Liver (tissue), 9 donors: ENCODE measurements at regions not wholly inside any gene's neighbourhood (a gene's known extent, or its start where the extent isn't known, plus 50 kb on each side); places are given as distances from the start of the nearest gene placed in this dataset. TPM values are rescaled to one million over a fixed set of nuclear protein-coding genes. Genes with fewer than 3 reads are reported as not detected.

Experiments used
- DNase-seq: peaks from one replicate; pipeline ENCODE4 v3.0.0-alpha.2; 2017; ENCODE audit warnings: low spot score
- H3K27ac ChIP-seq, 2 donors: one replicate each; pipeline ENCODE4 v1.7.0; 2013; ENCODE audit warnings: inconsistent platforms in 2 of 2, low read length in 2 of 2, control low read depth in 1 of 2, low read depth in 1 of 2, mild to moderate bottlenecking in 1 of 2
- H3K27me3 ChIP-seq, 4 donors: one replicate each; pipeline versions ENCODE4 v1.6.1 to v1.7.0; 2013; ENCODE audit warnings: low read length in 3 of 4, inconsistent platforms in 1 of 4, mild to moderate bottlenecking in 1 of 4, moderate library complexity in 1 of 4; ENCODE audit not compliant: control insufficient read depth in 4 of 4, insufficient read depth in 4 of 4
- H3K36me3 ChIP-seq, 4 donors: one replicate each; pipeline versions ENCODE4 v1.6.1 to v1.7.0; 2013; ENCODE audit warnings: low read length in 3 of 4, mild to moderate bottlenecking in 3 of 4, low read depth in 1 of 4, moderate library complexity in 1 of 4; ENCODE audit not compliant: control insufficient read depth in 4 of 4, insufficient read depth in 3 of 4
- H3K4me1 ChIP-seq, 4 donors: one replicate each; pipeline versions ENCODE4 v1.6.1 to v1.7.0; 2013; ENCODE audit warnings: low read length in 3 of 4, mild to moderate bottlenecking in 3 of 4, moderate library complexity in 1 of 4; ENCODE audit not compliant: control insufficient read depth in 4 of 4, insufficient read depth in 4 of 4
- H3K4me3 ChIP-seq, 3 donors: one replicate each; pipeline versions ENCODE4 v1.6.1 to v1.7.0; 2013; ENCODE audit warnings: low read length in 3 of 3, control low read depth in 1 of 3, low read depth in 1 of 3, mild to moderate bottlenecking in 1 of 3
- H3K9ac ChIP-seq, 2 donors: one replicate each; pipeline ENCODE4 v1.7.0; 2013; ENCODE audit warnings: low read length in 2 of 2, mild to moderate bottlenecking in 2 of 2, moderate library complexity in 2 of 2, control low read depth in 1 of 2, low read depth in 1 of 2
- H3K9me3 ChIP-seq, 4 donors: one replicate each; pipeline versions ENCODE4 v1.6.1 to v1.7.0; 2013; ENCODE audit warnings: low read length in 3 of 4; ENCODE audit not compliant: control insufficient read depth in 4 of 4
- EGR1 ChIP-seq, 2 donors: IDR thresholded peaks; 2 replicates each; pipeline ENCODE4 v1.6.1; 2016 to 2018; ENCODE audit warnings: antibody characterized with exemption in 2 of 2, low read depth in 2 of 2
- FOXA2 ChIP-seq: IDR thresholded peaks from 2 replicates; pipeline ENCODE4 v1.6.1; 2016; ENCODE audit warnings: antibody characterized with exemption
- HNF4A ChIP-seq, 2 donors: conservative IDR thresholded peaks; 2 replicates each; pipeline ENCODE4 v1.6.1; 2016; ENCODE audit warnings: antibody characterized with exemption in 2 of 2, mild to moderate bottlenecking in 2 of 2
- HNF4G ChIP-seq: IDR thresholded peaks from 2 replicates; pipeline ENCODE4 v1.6.1; 2016; ENCODE audit warnings: antibody characterized with exemption
- JUND ChIP-seq, 2 donors: IDR thresholded peaks; 2 replicates each; pipeline ENCODE4 v1.6.1; 2016; ENCODE audit warnings: antibody characterized with exemption in 2 of 2
- RXRA ChIP-seq, 2 donors: IDR thresholded peaks; 2 replicates each; pipeline ENCODE4 v1.6.1; 2017 to 2018; ENCODE audit warnings: antibody characterized with exemption in 2 of 2, mild to moderate bottlenecking in 1 of 2
- SP1 ChIP-seq: IDR thresholded peaks from 2 replicates; pipeline ENCODE4 v1.6.1; 2018; ENCODE audit warnings: antibody characterized with exemption, mild to moderate bottlenecking
- TAF1 ChIP-seq: conservative IDR thresholded peaks from 2 replicates; pipeline ENCODE4 v1.6.1; 2016; ENCODE audit warnings: antibody characterized with exemption, mild to moderate bottlenecking
- YY1 ChIP-seq: IDR thresholded peaks from 2 replicates; pipeline ENCODE4 v1.6.1; 2016; ENCODE audit warnings: antibody characterized with exemption, mild to moderate bottlenecking
- WGBS: extraction: QIAGEN DNeasy Blood & Tissue Kit; methylation state at CpG from one replicate; pipeline ENCODE4 v1.1.7; 2013; 5-methylcytosine and 5-hydroxymethylcytosine counted together
- small RNA-seq: library from RNA; depleted of rRNA; stranded (forward); fragments of <200 nt; gene quantifications from one replicate; pipeline ENCODE3, GENCODE V24; 2014
- TF ChIP-seq, protein P1 (sequence below): IDR thresholded peaks from 2 replicates; pipeline ENCODE4 v1.6.1; 2016; ENCODE audit warnings: antibody characterized with exemption
- TF ChIP-seq, protein P2 (sequence below): IDR thresholded peaks from 2 replicates; pipeline ENCODE4 v1.6.1; 2016; ENCODE audit warnings: antibody characterized with exemption
- TF ChIP-seq, protein P3 (sequence below): IDR thresholded peaks from 2 replicates; pipeline ENCODE4 v1.6.1; 2016; ENCODE audit warnings: antibody characterized with exemption, mild to moderate bottlenecking
- TF ChIP-seq, protein P4 (sequence below): fragments of 150-350 bp; IDR thresholded peaks from 2 replicates; pipeline ENCODE4 v1.5.1; 2017; ENCODE audit warnings: improper control_type of control experiment, low read depth, low read length; ENCODE audit not compliant: missing input control
- TF ChIP-seq, protein P5 (sequence below): IDR thresholded peaks from 2 replicates; pipeline ENCODE4 v1.6.1; 2016; ENCODE audit warnings: antibody characterized with exemption
- donor health status: healthy.
- donor health status: healthy.
- donor health status: healthy.
- donor health status: healthy.
- donor health status: healthy.

DNA sequence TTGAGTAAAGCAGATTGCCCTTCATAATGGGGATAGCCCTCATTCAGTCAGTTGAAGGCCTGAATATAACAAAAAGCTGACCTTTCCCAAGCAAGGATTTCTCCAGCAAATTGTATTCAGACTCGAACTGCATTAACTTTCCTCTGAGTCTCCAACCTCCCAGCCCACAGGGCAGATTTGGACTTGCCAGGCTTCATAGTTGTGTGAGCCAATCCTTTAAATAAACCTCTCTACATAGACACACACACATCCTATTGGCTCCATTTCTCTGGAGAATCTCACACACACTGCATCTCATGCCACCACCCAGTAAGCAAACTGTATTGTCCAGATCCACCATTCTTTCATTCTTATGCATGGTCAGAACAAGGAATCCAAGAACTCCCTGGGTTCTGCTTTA lies 225.1 kb downstream of the MPDZ start:
- no peak for DNase-seq
- no peaks in the 10 kb centered on the region for H3K27me3 ChIP-seq
- no peaks in the 10 kb centered on the region for H3K9me3 ChIP-seq
- H3K9ac ChIP-seq, result no peak overlapping the region
- WGBS, result 80% methylated on average over 1 of the region's 1 CpG
- no peak overlapping the region for H3K27ac ChIP-seq
- no peak overlapping the region for H3K4me3 ChIP-seq
- no peaks in the 10 kb centered on the region for H3K36me3 ChIP-seq
- no peaks in the 10 kb centered on the region for H3K4me1 ChIP-seq
- TF ChIP-seq, protein P1, sequence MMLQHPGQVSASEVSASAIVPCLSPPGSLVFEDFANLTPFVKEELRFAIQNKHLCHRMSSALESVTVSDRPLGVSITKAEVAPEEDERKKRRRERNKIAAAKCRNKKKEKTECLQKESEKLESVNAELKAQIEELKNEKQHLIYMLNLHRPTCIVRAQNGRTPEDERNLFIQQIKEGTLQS, result no peak
- TF ChIP-seq TAF1 (no peak), SP1 (no peak), YY1 (no peak), FOXA2 (no peak), JUND (IDR thresholded peaks at IDR 0.05) (no peak), RXRA (IDR thresholded peaks at IDR 0.05) (no peak), HNF4G (no peak), EGR1 (IDR thresholded peaks at IDR 0.05; ENCODE audit: low read depth in 2 of 2) (no peak), HNF4A (conservative IDR thresholded peaks at IDR 0.05) (no peak)
- TF ChIP-seq, protein P2, sequence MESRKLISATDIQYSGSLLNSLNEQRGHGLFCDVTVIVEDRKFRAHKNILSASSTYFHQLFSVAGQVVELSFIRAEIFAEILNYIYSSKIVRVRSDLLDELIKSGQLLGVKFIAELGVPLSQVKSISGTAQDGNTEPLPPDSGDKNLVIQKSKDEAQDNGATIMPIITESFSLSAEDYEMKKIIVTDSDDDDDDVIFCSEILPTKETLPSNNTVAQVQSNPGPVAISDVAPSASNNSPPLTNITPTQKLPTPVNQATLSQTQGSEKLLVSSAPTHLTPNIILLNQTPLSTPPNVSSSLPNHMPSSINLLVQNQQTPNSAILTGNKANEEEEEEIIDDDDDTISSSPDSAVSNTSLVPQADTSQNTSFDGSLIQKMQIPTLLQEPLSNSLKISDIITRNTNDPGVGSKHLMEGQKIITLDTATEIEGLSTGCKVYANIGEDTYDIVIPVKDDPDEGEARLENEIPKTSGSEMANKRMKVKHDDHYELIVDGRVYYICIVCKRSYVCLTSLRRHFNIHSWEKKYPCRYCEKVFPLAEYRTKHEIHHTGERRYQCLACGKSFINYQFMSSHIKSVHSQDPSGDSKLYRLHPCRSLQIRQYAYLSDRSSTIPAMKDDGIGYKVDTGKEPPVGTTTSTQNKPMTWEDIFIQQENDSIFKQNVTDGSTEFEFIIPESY, result no peak
- TF ChIP-seq, protein P3, sequence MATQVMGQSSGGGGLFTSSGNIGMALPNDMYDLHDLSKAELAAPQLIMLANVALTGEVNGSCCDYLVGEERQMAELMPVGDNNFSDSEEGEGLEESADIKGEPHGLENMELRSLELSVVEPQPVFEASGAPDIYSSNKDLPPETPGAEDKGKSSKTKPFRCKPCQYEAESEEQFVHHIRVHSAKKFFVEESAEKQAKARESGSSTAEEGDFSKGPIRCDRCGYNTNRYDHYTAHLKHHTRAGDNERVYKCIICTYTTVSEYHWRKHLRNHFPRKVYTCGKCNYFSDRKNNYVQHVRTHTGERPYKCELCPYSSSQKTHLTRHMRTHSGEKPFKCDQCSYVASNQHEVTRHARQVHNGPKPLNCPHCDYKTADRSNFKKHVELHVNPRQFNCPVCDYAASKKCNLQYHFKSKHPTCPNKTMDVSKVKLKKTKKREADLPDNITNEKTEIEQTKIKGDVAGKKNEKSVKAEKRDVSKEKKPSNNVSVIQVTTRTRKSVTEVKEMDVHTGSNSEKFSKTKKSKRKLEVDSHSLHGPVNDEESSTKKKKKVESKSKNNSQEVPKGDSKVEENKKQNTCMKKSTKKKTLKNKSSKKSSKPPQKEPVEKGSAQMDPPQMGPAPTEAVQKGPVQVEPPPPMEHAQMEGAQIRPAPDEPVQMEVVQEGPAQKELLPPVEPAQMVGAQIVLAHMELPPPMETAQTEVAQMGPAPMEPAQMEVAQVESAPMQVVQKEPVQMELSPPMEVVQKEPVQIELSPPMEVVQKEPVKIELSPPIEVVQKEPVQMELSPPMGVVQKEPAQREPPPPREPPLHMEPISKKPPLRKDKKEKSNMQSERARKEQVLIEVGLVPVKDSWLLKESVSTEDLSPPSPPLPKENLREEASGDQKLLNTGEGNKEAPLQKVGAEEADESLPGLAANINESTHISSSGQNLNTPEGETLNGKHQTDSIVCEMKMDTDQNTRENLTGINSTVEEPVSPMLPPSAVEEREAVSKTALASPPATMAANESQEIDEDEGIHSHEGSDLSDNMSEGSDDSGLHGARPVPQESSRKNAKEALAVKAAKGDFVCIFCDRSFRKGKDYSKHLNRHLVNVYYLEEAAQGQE, result no peak
- TF ChIP-seq, protein P4, sequence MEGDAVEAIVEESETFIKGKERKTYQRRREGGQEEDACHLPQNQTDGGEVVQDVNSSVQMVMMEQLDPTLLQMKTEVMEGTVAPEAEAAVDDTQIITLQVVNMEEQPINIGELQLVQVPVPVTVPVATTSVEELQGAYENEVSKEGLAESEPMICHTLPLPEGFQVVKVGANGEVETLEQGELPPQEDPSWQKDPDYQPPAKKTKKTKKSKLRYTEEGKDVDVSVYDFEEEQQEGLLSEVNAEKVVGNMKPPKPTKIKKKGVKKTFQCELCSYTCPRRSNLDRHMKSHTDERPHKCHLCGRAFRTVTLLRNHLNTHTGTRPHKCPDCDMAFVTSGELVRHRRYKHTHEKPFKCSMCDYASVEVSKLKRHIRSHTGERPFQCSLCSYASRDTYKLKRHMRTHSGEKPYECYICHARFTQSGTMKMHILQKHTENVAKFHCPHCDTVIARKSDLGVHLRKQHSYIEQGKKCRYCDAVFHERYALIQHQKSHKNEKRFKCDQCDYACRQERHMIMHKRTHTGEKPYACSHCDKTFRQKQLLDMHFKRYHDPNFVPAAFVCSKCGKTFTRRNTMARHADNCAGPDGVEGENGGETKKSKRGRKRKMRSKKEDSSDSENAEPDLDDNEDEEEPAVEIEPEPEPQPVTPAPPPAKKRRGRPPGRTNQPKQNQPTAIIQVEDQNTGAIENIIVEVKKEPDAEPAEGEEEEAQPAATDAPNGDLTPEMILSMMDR, result no peak
- TF ChIP-seq, protein P5, sequence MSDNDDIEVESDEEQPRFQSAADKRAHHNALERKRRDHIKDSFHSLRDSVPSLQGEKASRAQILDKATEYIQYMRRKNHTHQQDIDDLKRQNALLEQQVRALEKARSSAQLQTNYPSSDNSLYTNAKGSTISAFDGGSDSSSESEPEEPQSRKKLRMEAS, result no peak

Small RNA genes lying in the stretch of these regions (small RNA-seq; reads per million reads assigned to genes)
- gene RF00019, result not detected
